HG02885 (cell line): ENCODE measurements at regions not wholly inside any gene's neighbourhood (a gene's known extent, or its start where the extent isn't known, plus 50 kb on each side); places are given as distances from the start of the nearest gene placed in this dataset.

ENCODE experiments used
- ATAC-seq: cut with Tn5 transposase; IDR thresholded peaks from one replicate; pipeline ENCODE4 v1.9.1; 2021; ENCODE audit warnings: mild to moderate bottlenecking; ENCODE audit not compliant: unreplicated experiment, poor library complexity

DNA sequence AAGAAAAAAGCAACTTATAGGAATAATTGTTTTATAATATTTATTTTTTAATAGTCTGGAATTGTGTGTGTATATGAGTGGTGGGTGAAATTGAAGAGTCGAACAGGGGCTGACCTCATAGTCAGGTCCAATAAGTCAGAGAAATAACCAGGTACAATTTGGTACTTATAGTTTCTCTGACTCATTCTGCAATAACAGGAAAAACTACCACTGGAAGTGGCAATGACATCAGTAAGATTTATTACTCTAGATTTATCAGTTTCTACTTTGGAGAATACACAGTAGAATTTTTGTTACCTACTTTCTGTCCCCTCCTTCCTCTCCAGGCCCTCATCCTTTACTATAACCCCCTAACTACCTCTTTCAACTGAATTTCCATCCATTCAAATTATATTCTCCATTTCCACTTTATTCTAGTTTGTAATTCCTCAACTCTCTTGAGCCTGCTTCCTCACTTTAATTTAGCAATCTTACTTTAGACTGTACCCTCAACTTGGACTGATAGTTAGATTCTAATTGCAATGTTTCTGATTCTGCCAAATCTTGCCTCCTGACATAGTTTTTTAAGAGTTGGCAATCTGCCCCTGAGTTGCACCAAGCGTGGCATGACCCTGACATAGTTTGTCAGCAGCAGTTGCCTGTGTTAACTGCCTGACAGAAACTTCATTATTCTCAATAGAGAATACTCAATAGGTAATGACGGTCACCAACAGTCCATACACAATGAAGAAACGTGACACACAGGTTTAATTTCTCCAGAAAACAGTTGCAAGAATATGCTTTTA is 475.3 kb upstream of the RIOK2 start:
- ATAC-seq = no peak

GRCh38 chr5:97666783-97667182 is 483.7 kb upstream of the RIOK2 start:
- no peak for ATAC-seq

GRCh38 chr5:97670447-97670846 is 487.4 kb upstream of the RIOK2 start:
- no peak for ATAC-seq

- ATAC-seq = no peak
Observed at GRCh38 chr5:97676608-97677007, 493.6 kb upstream of the RIOK2 start.

DNA sequence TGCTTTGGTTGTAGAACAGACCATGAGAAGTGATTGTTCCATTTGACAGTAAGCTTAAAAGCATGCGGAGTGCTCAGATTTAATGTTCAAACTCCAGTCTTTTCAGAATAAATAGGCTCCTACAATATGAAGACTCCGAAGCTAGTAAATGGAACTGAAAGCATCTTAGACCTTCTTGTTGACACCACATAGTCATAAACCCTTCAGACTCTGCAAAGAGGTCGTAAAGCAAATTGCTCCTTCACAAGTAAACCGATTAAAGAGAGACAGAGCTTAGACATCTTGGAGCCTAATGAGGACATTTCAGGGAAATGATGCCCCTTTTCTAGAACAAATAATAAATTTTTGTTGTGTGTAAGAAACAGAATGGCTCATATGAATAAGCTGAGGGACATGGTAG is 511.0 kb upstream of the RIOK2 start:
- no peak for ATAC-seq

- ATAC-seq = no peak
Observed at GRCh38 chr5:97714424-97714823, 531.4 kb upstream of the RIOK2 start.

DNA sequence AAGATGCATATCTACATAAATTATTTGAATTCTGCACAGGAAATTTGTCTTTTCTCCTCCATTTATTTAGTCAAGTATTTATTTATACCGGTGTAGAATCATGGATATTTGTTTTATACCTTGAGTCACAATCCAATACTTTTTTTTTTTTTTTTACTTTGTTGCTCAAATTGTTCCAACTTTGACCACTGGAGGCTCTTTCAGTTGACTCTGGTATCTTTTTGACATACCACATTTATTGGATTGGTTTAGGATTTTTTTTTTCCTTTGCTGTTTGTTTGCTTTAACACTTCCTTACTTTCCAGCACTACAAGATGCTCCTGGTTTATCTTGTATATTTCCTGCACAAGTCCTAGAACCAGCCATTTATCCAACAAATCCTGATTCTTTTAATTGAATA is 543.1 kb upstream of the RIOK2 start:
- no peak for ATAC-seq

DNA sequence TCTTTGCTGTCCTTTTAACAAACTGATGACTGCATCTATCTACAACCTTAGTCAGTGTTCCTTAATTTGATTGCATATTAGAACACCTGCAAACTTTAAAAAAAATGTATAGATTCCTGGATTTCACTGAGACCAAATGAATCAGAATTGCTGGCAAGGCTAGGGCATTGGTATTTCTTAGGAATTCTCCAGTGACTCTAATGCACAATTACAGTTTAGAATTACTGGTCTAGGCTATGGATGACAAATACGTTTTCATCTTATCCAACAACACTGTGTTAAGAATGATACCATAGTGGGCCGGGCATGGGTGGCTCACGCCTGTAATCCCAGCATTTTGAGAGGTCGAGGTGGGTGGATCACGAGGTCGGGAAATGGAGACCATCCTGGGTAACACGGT is 545.9 kb upstream of the RIOK2 start:
- no peak for ATAC-seq

- no peak for ATAC-seq
Observed at GRCh38 chr5:97729938-97730337, 546.9 kb upstream of the RIOK2 start.

DNA sequence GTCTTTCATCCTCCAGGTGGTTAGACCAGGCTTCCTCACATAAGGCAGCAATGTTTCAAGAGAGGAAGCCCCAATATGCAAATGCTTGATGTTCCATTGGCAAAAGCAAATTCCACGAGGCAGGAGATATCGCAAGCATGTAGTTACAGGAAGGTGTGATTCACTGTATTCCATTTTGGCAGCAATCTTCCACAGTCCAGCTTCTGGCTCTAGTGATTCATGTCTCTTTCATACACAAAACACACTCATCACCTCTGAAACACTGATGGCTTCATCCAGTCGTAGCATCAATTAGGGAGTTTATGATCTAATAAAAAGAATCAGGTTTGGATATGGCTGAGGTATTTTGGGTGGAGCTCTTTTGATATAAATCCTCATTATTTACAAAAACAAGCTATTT is 552.2 kb upstream of the RIOK2 start:
- no peak for ATAC-seq

GRCh38 chr5:97737608-97738007 is 554.6 kb upstream of the RIOK2 start:
- ATAC-seq = no peak

DNA sequence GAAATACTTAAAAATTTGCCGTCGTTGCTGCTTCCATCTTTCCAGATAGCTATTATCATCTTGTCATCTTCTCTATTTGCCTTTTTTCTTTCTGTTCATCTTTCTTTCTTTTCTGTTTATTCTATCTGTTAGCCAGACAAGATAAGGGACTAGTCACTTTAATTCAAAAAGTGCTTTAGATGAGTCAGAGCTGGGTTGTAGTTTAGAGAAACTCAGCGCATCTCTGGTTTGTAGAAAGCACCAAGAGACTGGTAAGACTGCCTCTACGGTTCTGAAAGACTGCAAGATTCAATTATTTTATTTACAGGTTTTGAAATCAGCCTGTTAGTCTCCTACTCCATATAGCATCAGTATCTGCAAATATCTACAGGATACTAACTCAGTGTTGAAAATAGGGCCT is 562.8 kb upstream of the RIOK2 start:
- no peak for ATAC-seq

GRCh38 chr5:97750576-97750975 is 567.5 kb upstream of the RIOK2 start:
- no peak for ATAC-seq

GRCh38 chr5:97751540-97751939 is 568.5 kb upstream of the RIOK2 start:
- no peak for ATAC-seq

- ATAC-seq = no peak
Observed at GRCh38 chr5:97752871-97753270, 569.8 kb upstream of the RIOK2 start.

- no peak for ATAC-seq
Observed at GRCh38 chr5:97762483-97762882, 579.4 kb upstream of the RIOK2 start.

DNA sequence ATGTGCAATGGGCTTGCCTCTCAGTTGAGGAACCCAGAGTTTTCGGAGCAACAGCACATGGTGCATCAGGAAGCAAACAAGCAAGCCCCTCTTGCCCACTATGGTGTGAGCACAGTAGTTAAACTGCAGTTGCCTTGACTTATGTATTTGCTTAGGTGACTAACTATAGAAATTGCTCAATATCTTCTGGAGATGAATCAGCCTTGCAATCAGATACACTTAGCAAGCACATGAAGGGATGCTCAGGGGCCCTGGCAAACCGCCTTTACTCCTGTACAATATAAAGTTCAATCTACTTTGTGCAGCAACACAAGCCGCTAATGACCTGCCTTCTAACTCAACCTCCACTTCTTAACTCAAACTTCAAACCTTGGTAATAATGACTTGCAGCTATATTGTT is 581.7 kb upstream of the RIOK2 start:
- ATAC-seq = no peak

DNA sequence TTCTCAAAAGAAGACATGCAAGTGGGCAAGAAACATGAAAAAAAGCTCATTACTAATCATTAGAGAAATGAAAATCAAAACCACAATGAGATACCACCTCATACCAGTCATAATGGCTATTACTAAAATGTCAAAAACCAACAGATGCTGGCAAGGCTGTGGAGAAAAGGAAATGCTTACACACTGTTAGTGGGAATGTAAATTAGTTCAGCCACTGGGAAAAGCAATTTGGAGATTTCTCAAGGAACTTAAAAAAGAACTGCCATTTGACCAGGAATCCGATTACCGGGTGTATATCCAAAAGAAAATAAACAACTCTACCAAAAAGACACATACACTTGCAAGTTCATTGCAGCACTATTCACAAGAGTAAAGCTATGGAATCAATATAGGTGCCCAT is 595.4 kb upstream of the RIOK2 start:
- ATAC-seq = no peak

DNA sequence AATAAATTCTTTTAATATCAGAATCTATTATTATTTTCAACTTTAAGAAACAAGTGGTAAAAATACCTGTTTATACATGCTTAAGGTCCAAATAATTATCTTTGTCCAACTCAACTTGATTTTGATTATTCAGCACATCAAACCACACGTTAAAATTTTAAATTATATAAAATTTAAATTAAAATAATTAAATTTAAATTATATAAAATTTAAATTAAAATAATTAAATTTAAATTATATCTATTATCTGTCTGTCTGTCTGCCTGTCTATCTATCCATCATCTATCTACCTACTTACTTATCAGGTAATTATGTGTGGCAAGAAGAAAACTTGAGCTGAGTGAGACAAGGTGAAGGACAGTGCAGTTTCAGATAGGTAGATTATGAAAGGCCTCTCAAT is 605.3 kb upstream of the RIOK2 start:
- ATAC-seq = no peak

DNA sequence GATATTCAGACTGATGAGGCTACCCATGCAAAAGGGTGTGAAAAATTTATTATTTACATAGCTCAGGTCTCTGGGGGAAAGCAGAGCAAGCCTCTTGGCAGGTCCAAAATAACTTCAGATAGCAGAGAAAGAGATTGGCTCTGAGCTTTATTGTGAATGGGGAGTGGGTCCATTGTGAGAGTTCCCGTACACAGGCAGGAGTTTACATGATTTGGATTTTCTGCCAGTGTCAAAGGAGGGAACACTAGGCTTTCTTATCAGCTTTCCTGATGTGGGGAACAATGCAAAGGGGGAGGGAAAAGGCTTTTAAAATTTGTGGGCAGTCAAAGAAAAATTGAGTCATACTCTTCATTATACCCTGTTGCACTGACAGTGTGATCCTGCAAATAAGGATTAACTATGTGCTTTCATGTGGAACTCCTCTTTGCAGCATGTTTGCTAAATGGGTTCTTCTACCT is 615.0 kb upstream of the RIOK2 start:
- ATAC-seq = no peak

DNA sequence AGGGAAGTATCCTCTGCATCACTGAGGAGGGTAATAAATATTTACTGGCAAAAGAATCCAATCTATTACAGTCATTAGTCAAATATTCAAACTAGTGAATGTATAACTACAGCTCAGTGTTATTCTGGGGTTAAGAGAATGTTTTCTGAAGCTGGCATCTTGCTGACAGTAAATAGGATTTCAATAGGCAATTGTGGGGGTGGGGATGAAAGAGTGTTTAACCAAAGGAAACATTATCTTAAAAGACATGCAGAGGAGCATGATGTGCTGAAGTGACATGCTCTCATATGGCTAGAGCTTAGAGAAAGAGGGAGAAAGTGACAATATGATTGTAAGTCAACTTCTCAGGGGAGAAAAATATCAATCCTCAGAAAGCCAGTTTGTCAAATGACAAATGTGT is 618.4 kb upstream of the RIOK2 start:
- no peak for ATAC-seq

DNA sequence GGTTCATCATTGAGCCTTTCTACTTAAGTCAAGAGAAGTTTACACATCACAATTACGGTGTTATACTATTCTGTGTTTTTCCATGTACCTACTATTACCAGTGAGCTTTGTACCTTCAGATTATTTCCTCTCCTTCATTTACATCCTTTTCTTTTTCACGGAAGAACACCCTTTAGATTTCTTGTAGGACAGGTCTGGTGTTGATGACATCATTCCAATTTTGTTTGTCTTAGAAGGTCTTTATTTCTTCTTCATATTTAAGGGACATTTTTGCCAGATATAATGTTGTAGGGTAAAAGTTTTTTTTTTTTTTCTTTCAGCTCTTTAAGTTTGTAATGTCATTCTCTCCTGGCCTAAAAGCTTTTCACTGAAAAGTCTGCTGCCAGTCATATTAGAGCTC is 637.1 kb upstream of the RIOK2 start:
- ATAC-seq = no peak
